GM12872 (cell line): ENCODE measurements at regions not wholly inside any gene's neighbourhood (a gene's known extent, or its start where the extent isn't known, plus 50 kb on each side); places are given as distances from the start of the nearest gene placed in this dataset.

ENCODE experiments used
- CTCF ChIP-seq: IDR thresholded peaks from 3 replicates; pipeline ENCODE4 v1.5.1; 2011; ENCODE audit warnings: low read depth, mild to moderate bottlenecking, low read length, moderate library complexity; ENCODE audit not compliant: insufficient read depth

GRCh38 chr9:17894501-17895160 is 315.8 kb downstream of the SH3GL2 start:
- no peak for TF ChIP-seq CTCF

GRCh38 chr9:17900606-17901005 is 321.7 kb downstream of the SH3GL2 start:
- no peak for TF ChIP-seq CTCF

GRCh38 chr9:17905366-17905765 is 326.5 kb downstream of the SH3GL2 start:
- TF ChIP-seq CTCF: no peak

- TF ChIP-seq CTCF: no peak
These were observed 326.9 kb downstream of the SH3GL2 start for GRCh38 chr9:17905781-17906175.

GRCh38 chr9:17906176-17906840 is 327.4 kb downstream of the SH3GL2 start:
- no peak for TF ChIP-seq CTCF

GRCh38 chr9:17906841-17907778 is 328.2 kb downstream of the SH3GL2 start:
- no peak for TF ChIP-seq CTCF
